Astrocyte (in vitro differentiated cells and primary cell): ENCODE measurements at regions not wholly inside any gene's neighbourhood (a gene's known extent, or its start where the extent isn't known, plus 50 kb on each side); places are given as distances from the start of the nearest gene placed in this dataset.

Experiments used
- EZH2 ChIP-seq: IDR thresholded peaks from 2 replicates; pipeline ENCODE4 v1.6.1; 2012; ENCODE audit warnings: mild to moderate bottlenecking, low read length, inconsistent platforms; ENCODE audit not compliant: insufficient read depth
- TF ChIP-seq, protein P1 (sequence below): IDR thresholded peaks from 2 replicates; pipeline ENCODE4 v1.5.1; 2011; ENCODE audit warnings: low read depth, mild to moderate bottlenecking, inconsistent platforms, low read length, moderate library complexity; ENCODE audit not compliant: insufficient read depth

DNA sequence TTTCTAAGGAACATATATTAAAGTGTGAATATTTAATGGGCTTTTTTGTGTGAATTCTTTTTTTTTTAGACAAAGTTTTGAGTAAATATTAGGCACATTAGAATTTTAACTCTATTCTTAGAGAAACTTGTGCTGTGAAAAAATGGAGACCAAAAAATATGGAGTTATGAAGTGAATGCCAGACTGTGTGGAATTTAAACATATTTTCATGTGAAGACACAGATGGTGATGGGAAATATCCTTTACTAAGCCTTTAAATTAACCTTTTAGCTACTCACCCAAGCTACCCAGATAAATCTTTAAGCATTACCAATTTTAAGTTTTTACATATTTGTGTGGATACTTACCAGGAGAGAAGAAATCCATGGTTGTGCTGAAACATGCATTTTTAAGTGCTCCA lies 148.8 kb upstream of the OTX2 start:
- TF ChIP-seq, protein P1, sequence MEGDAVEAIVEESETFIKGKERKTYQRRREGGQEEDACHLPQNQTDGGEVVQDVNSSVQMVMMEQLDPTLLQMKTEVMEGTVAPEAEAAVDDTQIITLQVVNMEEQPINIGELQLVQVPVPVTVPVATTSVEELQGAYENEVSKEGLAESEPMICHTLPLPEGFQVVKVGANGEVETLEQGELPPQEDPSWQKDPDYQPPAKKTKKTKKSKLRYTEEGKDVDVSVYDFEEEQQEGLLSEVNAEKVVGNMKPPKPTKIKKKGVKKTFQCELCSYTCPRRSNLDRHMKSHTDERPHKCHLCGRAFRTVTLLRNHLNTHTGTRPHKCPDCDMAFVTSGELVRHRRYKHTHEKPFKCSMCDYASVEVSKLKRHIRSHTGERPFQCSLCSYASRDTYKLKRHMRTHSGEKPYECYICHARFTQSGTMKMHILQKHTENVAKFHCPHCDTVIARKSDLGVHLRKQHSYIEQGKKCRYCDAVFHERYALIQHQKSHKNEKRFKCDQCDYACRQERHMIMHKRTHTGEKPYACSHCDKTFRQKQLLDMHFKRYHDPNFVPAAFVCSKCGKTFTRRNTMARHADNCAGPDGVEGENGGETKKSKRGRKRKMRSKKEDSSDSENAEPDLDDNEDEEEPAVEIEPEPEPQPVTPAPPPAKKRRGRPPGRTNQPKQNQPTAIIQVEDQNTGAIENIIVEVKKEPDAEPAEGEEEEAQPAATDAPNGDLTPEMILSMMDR = no peak
- no peak for TF ChIP-seq EZH2
